Keratinocyte (primary cell): ENCODE measurements at regions not wholly inside any gene's neighbourhood (a gene's known extent, or its start where the extent isn't known, plus 50 kb on each side); places are given as distances from the start of the nearest gene placed in this dataset.

Experiments
- CTCF ChIP-seq, 3 experiments: IDR thresholded peaks in 1 of 3; conservative IDR thresholded peaks in 1 of 3; optimal IDR thresholded peaks in 1 of 3; 2 replicates in 2 of 3; 3 replicates in 1 of 3; pipeline versions ENCODE3 to v1.5.1; 2011; ENCODE audit warnings: low read length in 3 of 3, mild to moderate bottlenecking in 3 of 3, moderate library complexity in 2 of 3, control low read depth in 1 of 3, inconsistent platforms in 1 of 3; ENCODE audit not compliant: insufficient read depth in 2 of 3; ENCODE audit errors: extremely low read depth in 1 of 3
- EZH2 ChIP-seq: IDR thresholded peaks from one replicate; pipeline ENCODE4 v1.6.1; 2012; ENCODE audit warnings: inconsistent platforms, mild to moderate bottlenecking, low read length, moderate library complexity

GRCh38 chrX:489820-490219 is 103.1 kb upstream of the PPP2R3B start:
- TF ChIP-seq CTCF (optimal IDR thresholded peaks at IDR 0.05 in 1 of 3, IDR thresholded peaks at IDR 0.05 in 1 of 3, conservative IDR thresholded peaks at IDR 0.05 in 1 of 3; ENCODE audit: extremely low read depth in 1 of 3, insufficient read depth in 2 of 3, low read length in 3 of 3) (no peak), EZH2 (no peak)
